ENCODE measurements at regions not wholly inside any gene's neighbourhood (a gene's known extent, or its start where the extent isn't known, plus 50 kb on each side); places are given as distances from the start of the nearest gene placed in this dataset.

GRCh38 chr12:118603610-118604361, 227.4 kb downstream of the SUDS3 start (continued):
- TF ChIP-seq FOXP4 (CRISPR knock-in tag; IDR thresholded peaks at IDR 0.05) = peak; percentile 92
- TF ChIP-seq TFAP4 (IDR thresholded peaks at IDR 0.05; ENCODE audit: borderline replicate concordance, low read depth) = peak; percentile 87
- TF ChIP-seq TBX3 (IDR thresholded peaks at IDR 0.05; ENCODE audit: borderline replicate concordance) = peak; percentile 64; the same call in 1 of the 2 replicates
- peak; percentile 61; the same call in 1 of the 2 replicates for TF ChIP-seq ZGPAT (CRISPR knock-in tag; IDR thresholded peaks at IDR 0.05)
- peak; percentile 39; the same call in 1 of the 2 replicates for TF ChIP-seq ZNF609 (CRISPR knock-in tag; IDR thresholded peaks at IDR 0.05; ENCODE audit: borderline replicate concordance)
- TF ChIP-seq CREM (IDR thresholded peaks at IDR 0.05) = peak; percentile 56; the same call in 1 of the 2 replicates
- TF ChIP-seq CREM (CRISPR knock-in tag; IDR thresholded peaks at IDR 0.05) = no peak
- 0 out of 2 replicates have a peak, but pooled peaks have one; percentile 29 for TF ChIP-seq MIER2 (CRISPR knock-in tag; IDR thresholded peaks at IDR 0.05)
- no peak for TF ChIP-seq PITX1 (CRISPR knock-in tag; IDR thresholded peaks at IDR 0.05)
- peak; percentile 96 for TF ChIP-seq ZNF281 (CRISPR knock-in tag; IDR thresholded peaks at IDR 0.05; ENCODE audit: borderline replicate concordance)
- no peak for TF ChIP-seq ZIK1 (CRISPR knock-in tag; IDR thresholded peaks at IDR 0.05; ENCODE audit: borderline replicate concordance, low read depth)
- peak; percentile 80 for TF ChIP-seq FOXP1 (IDR thresholded peaks at IDR 0.05)
- peak; percentile 98 for TF ChIP-seq FOXP1 (CRISPR knock-in tag; IDR thresholded peaks at IDR 0.05)
- TF ChIP-seq ZNF674 (CRISPR knock-in tag; IDR thresholded peaks at IDR 0.05; ENCODE audit: low read depth) = no peak
- TF ChIP-seq CREB1 (IDR thresholded peaks at IDR 0.05) = no peak
- peak; percentile 61 for TF ChIP-seq CREB1 (CRISPR knock-in tag; IDR thresholded peaks at IDR 0.05)
- TF ChIP-seq SOX5 (CRISPR knock-in tag; IDR thresholded peaks at IDR 0.05; ENCODE audit: borderline replicate concordance) = peak; percentile 98
